Body of pancreas (tissue), 4 donors: ENCODE measurements at regions not wholly inside any gene's neighbourhood (a gene's known extent, or its start where the extent isn't known, plus 50 kb on each side); places are given as distances from the start of the nearest gene placed in this dataset.
A peak's percentile ranks its signal among the peaks of the same experiment; 100 is the strongest.
"Not testable (repeated sequence)": the region's sequence is repeated elsewhere in the genome, so short reads cannot be mapped to it uniquely, and the experiment has no call there.

Experiments used
- ATAC-seq: fragments of 150-250 bp; one replicate; pipeline ENCODE4 v1.9.1; 2016
- DNase-seq, 4 donors: peaks; one replicate each; pipeline ENCODE4 v3.0.0-alpha.2; 2019
- H3K27ac ChIP-seq, 4 donors: fragments of 200-600 bp; sonication (generic); 1 replicate in 3 of 4; 2 replicates in 1 of 4; pipeline versions ENCODE4 v1.5.1 to v1.6.1; 2016 to 2019; ENCODE audit warnings: mild to moderate bottlenecking in 1 of 4, mixed read lengths in 1 of 4, moderate library complexity in 1 of 4
- H3K27me3 ChIP-seq, 2 donors: fragments of 200-600 bp; sonication (generic); one replicate each; pipeline ENCODE4 v1.6.0; 2016; ENCODE audit warnings: mild to moderate bottlenecking in 1 of 2
- H3K36me3 ChIP-seq, 2 donors: fragments of 200-600 bp; sonication (generic); replicated peaks in 1 of 2; 2 replicates each; pipeline ENCODE4 v1.5.1; 2016; ENCODE audit warnings: low read depth in 2 of 2; ENCODE audit not compliant: insufficient read depth in 1 of 2
- H3K4me1 ChIP-seq: fragments of 200-600 bp; sonication (generic); one replicate; pipeline ENCODE4 v1.6.0; 2016
- H3K4me3 ChIP-seq, 2 donors: fragments of 200-600 bp; sonication (generic); 1 replicate in 1 of 2; 2 replicates in 1 of 2; pipeline ENCODE4 v1.5.1; 2016 to 2019
- H3K9me3 ChIP-seq, 3 donors: fragments of 200-600 bp; sonication (generic); 1 replicate in 2 of 3; 2 replicates in 1 of 3; pipeline ENCODE4 v1.5.1; 2016
- POLR2A ChIP-seq, 3 donors: fragments of 450-650 bp; IDR thresholded peaks; one replicate each; pipeline ENCODE4 v1.6.1; 2016; ENCODE audit warnings: antibody characterized with exemption in 3 of 3, mild to moderate bottlenecking in 2 of 3
- WGBS, 2 donors: methylation state at CpG; one replicate each; pipeline ENCODE4 v1.1.5; 2017; 5-methylcytosine and 5-hydroxymethylcytosine counted together
- intact Hi-C: fragments of 100-400 bp; cut with DNase I; formaldehyde crosslinking; loops from one replicate; pipeline ENCODE4 v1.15.1; 2023
- TF ChIP-seq, protein P1 (sequence below), 7 experiments: fragments of 450-650 bp in 4 of 7; fragments of 200-600 bp in 3 of 7; sonication (generic) in 3 of 7; IDR thresholded peaks; one replicate each; pipeline ENCODE4 v1.5.1; 2016 to 2019; ENCODE audit warnings: antibody characterized with exemption in 7 of 7

- peak; percentile 92 for ATAC-seq
- H3K4me3 ChIP-seq, H3K36me3 ChIP-seq, H3K4me1 ChIP-seq, H3K27me3 ChIP-seq, H3K27ac ChIP-seq, intact Hi-C loops, H3K9me3 ChIP-seq: not testable (repeated sequence)
- peak; percentile 82 to 89 (median 84) for DNase-seq
- 0% methylated on average over 1 to 2 of the region's 2 CpGs for WGBS, 2 donors
- TF ChIP-seq, protein P1, sequence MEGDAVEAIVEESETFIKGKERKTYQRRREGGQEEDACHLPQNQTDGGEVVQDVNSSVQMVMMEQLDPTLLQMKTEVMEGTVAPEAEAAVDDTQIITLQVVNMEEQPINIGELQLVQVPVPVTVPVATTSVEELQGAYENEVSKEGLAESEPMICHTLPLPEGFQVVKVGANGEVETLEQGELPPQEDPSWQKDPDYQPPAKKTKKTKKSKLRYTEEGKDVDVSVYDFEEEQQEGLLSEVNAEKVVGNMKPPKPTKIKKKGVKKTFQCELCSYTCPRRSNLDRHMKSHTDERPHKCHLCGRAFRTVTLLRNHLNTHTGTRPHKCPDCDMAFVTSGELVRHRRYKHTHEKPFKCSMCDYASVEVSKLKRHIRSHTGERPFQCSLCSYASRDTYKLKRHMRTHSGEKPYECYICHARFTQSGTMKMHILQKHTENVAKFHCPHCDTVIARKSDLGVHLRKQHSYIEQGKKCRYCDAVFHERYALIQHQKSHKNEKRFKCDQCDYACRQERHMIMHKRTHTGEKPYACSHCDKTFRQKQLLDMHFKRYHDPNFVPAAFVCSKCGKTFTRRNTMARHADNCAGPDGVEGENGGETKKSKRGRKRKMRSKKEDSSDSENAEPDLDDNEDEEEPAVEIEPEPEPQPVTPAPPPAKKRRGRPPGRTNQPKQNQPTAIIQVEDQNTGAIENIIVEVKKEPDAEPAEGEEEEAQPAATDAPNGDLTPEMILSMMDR (IDR thresholded peaks at IDR 0.05), result peak in 3 of 7 experiments; percentile 10 to 44 (median 42)
Measured at GRCh38 chr1:120544434-120544833, 129.6 kb downstream of the NBPF8 start.

GRCh38 chr1:120550335-120550734 lies 135.5 kb downstream of the NBPF8 start:
- H3K4me3 ChIP-seq, H3K9me3 ChIP-seq, H3K27ac ChIP-seq, ATAC-seq, H3K36me3 ChIP-seq, H3K27me3 ChIP-seq, H3K4me1 ChIP-seq, DNase-seq, intact Hi-C loops: not testable (repeated sequence)
- 67 to 82% methylated on average over 1 of the region's 2 CpGs for WGBS, 2 donors

DNA sequence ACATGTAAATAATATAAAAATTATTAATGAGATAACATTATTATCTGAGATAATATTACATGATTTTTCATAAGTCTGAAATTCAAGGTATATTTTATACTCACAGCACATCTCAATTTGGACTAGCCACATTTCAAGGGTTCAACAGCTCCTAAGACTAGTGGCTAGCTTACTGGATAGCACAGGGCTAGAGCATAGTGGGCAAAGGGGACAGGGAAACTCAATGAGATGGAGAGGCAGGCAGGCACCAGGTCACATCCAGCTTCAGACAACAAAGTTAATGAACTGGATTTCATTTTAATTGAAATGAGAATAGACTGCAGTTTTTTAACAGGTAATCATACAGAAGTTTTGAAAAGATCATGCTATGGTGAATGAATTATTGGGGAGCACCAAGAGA lies 137.4 kb downstream of the NBPF8 start:
- H3K4me1 ChIP-seq, H3K36me3 ChIP-seq, H3K27ac ChIP-seq, H3K27me3 ChIP-seq, H3K9me3 ChIP-seq, DNase-seq, intact Hi-C loops, H3K4me3 ChIP-seq, ATAC-seq: not testable (repeated sequence)

DNA sequence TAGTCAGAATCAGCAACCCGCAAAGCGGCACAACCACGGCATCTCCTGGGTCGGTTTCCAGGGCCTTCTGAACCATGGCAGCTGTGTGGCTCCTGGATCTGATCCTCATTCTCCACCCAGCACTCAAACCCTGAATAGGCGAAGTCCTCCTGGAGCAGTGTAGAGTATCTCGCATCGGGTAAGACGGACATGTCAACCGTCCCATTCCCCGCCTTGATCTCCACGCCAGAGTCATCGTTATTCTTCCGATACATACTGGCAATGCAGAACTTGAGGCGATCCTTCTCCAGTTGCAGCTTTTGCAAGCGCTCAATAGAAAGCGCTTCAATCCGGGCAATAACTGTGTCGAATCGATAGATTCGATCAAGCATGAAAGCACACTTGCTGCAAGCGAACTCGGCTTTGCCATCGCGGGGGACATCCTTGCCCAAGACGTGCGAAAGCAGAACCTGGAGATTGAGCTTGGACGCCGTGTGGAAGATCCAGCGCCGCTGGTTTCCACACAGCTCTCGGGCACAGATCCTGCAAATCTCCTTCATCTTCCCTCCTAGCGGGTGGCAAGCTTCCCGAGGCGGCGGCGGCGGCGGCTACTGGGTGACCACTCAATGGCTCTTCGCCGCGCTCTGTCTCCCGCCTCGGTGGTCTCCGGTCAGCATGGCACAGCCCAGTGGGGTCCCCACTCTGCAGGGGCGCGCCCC lies 142.9 kb downstream of the NBPF8 start:
- H3K27me3 ChIP-seq, H3K9me3 ChIP-seq, H3K4me1 ChIP-seq, H3K36me3 ChIP-seq, intact Hi-C loops: not testable (repeated sequence)
- DNase-seq (peak in 2 of 4 donors; percentile 4 to 6), ATAC-seq (peak; percentile 16)
- H3K27ac ChIP-seq, result peak overlapping the region in 2 of 4 donors; percentile 70 to 75
- WGBS, 2 donors, result 0% methylated on average over 3 to 13 of the region's 46 CpGs
- peak overlapping the region in 1 of 2 donors; percentile 27 for H3K4me3 ChIP-seq

GRCh38 chr1:120558303-120559060 lies 143.6 kb downstream of the NBPF8 start:
- H3K36me3 ChIP-seq, intact Hi-C loops, H3K9me3 ChIP-seq, H3K4me1 ChIP-seq, H3K27me3 ChIP-seq: not testable (repeated sequence)
- H3K4me3 ChIP-seq, result peak overlapping the region; percentile 20 to 33
- ATAC-seq (peak; percentile 92), DNase-seq (peak; percentile 69 to 82 (median 74))
- H3K27ac ChIP-seq, result peak overlapping the region in 3 of 4 donors; percentile 70 to 75 (median 73)
- TF ChIP-seq POLR2A (IDR thresholded peaks at IDR 0.05), result peak; percentile 25 to 68 (median 55)
- TF ChIP-seq, protein P1 (IDR thresholded peaks at IDR 0.05), result peak in 4 of 7 experiments; percentile 24 to 47 (median 30)
- 0% methylated on average over 15 of the region's 72 CpGs; no CpG with 5 or more reads in 1 of the 2 donors for WGBS, 2 donors

GRCh38 chr1:120561767-120562166 lies 146.9 kb downstream of the NBPF8 start:
- intact Hi-C loops, H3K9me3 ChIP-seq, DNase-seq, H3K27ac ChIP-seq, H3K4me3 ChIP-seq, H3K27me3 ChIP-seq, H3K36me3 ChIP-seq, ATAC-seq, H3K4me1 ChIP-seq: not testable (repeated sequence)
- WGBS, 2 donors, result 75 to 92% methylated on average over 3 of the region's 3 CpGs

GRCh38 chr1:120565396-120565795 lies 150.6 kb downstream of the NBPF8 start:
- H3K4me3 ChIP-seq, H3K27ac ChIP-seq, H3K9me3 ChIP-seq, H3K27me3 ChIP-seq, H3K36me3 ChIP-seq, DNase-seq, intact Hi-C loops, H3K4me1 ChIP-seq, ATAC-seq: not testable (repeated sequence)
- WGBS, 2 donors, result no CpG with 5 or more reads among the region's 1 CpG

DNA sequence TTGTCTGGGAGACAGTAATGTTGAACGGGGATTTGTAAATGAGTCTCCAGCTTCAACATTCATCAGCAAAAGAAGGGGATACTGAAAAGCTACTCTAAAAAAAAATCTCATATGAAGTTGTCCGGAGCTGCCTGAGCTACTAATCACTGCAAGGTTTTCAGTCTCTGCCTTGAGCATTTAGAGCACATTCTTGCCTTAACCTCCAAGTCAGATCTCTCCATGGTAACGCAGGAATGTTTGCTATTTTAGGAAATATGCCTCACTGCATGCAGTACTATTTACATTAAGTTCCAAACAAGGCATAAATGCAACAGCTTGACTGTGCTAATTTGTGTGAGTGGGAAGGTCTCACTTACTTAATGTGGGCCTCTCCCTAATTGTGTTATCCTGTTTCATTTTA lies 152.8 kb downstream of the NBPF8 start:
- H3K9me3 ChIP-seq, H3K27ac ChIP-seq, H3K36me3 ChIP-seq, H3K27me3 ChIP-seq, H3K4me1 ChIP-seq, intact Hi-C loops, H3K4me3 ChIP-seq, DNase-seq: not testable (repeated sequence)
- peak; percentile 30 for ATAC-seq
- no CpG with 5 or more reads among the region's 3 CpGs for WGBS, 2 donors

- H3K36me3 ChIP-seq, H3K4me1 ChIP-seq, DNase-seq, H3K9me3 ChIP-seq, ATAC-seq, intact Hi-C loops, H3K4me3 ChIP-seq, H3K27me3 ChIP-seq, H3K27ac ChIP-seq: not testable (repeated sequence)
- no CpG with 5 or more reads among the region's 1 CpG for WGBS, 2 donors
Measured at GRCh38 chr1:120575201-120575600, 148.5 kb upstream of the NBPF26 start.

GRCh38 chr1:120582135-120582534 lies 141.6 kb upstream of the NBPF26 start:
- intact Hi-C loops, result not testable (repeated sequence)
- no CpG with 5 or more reads among the region's 1 CpG for WGBS, 2 donors

More at GRCh38 chr1:120582135-120582534, 141.6 kb upstream of the NBPF26 start:
- not testable (repeated sequence) for H3K9me3 ChIP-seq, H3K4me3 ChIP-seq, ATAC-seq, H3K4me1 ChIP-seq, H3K36me3 ChIP-seq, DNase-seq, H3K27ac ChIP-seq, H3K27me3 ChIP-seq
